Cardiac fibroblast (primary cell): ENCODE measurements at regions not wholly inside any gene's neighbourhood (a gene's known extent, or its start where the extent isn't known, plus 50 kb on each side); places are given as distances from the start of the nearest gene placed in this dataset.
A peak's percentile ranks its signal among the peaks of the same experiment; 100 is the strongest.

Experiments
- DNase-seq, 2 donors: peaks; one replicate each; pipeline versions ENCODE4 v3.0.0 to v3.0.0-alpha.2; 2010; ENCODE audit warnings: low read depth in 2 of 2
- H3K4me3 ChIP-seq, 2 donors: replicated peaks in 1 of 2; 1 replicate in 1 of 2; 2 replicates in 1 of 2; pipeline ENCODE4 v1.5.1; 2011; ENCODE audit warnings: low read depth in 2 of 2, low read length in 2 of 2, mild to moderate bottlenecking in 2 of 2, moderate library complexity in 1 of 2
- TF ChIP-seq, protein P1 (sequence below): IDR thresholded peaks from one replicate; pipeline ENCODE4 v1.5.1; 2011; ENCODE audit warnings: low read depth, mild to moderate bottlenecking, low read length, inconsistent platforms

DNA sequence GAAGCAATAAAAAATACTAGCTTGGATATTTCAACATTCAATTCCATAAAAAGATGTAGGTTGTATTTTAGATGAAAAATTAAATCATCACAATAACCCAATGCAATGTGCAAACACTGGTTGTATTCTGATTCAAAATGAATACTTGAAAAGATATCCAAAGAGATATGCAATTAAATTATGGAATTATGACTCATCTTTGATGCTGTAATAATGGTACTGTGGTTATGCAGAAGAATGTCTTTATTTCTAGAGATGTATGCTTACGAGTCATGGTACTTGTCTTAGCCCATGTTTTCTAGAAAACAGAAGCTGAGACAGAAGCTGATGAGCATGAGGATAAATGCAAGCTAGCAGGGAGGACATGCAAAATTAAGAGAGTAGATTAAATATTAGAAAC lies 1941.4 kb upstream of the NUDT12 start:
- TF ChIP-seq, protein P1, sequence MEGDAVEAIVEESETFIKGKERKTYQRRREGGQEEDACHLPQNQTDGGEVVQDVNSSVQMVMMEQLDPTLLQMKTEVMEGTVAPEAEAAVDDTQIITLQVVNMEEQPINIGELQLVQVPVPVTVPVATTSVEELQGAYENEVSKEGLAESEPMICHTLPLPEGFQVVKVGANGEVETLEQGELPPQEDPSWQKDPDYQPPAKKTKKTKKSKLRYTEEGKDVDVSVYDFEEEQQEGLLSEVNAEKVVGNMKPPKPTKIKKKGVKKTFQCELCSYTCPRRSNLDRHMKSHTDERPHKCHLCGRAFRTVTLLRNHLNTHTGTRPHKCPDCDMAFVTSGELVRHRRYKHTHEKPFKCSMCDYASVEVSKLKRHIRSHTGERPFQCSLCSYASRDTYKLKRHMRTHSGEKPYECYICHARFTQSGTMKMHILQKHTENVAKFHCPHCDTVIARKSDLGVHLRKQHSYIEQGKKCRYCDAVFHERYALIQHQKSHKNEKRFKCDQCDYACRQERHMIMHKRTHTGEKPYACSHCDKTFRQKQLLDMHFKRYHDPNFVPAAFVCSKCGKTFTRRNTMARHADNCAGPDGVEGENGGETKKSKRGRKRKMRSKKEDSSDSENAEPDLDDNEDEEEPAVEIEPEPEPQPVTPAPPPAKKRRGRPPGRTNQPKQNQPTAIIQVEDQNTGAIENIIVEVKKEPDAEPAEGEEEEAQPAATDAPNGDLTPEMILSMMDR = no peak
- H3K4me3 ChIP-seq = no peak overlapping the region
- peak; percentile 1 to 46 for DNase-seq

DNA sequence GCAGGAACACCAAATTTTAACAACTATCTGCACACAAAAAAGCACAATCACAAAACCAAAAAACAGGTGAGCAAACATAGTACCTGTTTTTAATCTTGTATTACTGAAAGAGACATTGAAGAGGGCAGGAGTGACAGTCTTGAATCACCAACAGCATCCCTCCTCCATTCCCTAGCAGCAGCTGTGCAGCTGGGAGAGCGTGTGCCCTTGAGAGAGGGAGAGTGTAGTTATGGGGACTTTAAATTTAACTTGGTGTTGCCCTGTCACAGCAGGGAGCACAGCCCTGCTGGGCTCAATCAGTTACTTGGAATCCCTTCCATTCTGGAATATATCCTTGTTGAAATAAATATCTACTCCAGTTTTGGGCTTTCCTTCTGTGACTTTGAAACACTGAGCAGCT lies 1938.7 kb upstream of the NUDT12 start:
- no peak for DNase-seq
- H3K4me3 ChIP-seq = no peak overlapping the region
- TF ChIP-seq, protein P1 = no peak

DNA sequence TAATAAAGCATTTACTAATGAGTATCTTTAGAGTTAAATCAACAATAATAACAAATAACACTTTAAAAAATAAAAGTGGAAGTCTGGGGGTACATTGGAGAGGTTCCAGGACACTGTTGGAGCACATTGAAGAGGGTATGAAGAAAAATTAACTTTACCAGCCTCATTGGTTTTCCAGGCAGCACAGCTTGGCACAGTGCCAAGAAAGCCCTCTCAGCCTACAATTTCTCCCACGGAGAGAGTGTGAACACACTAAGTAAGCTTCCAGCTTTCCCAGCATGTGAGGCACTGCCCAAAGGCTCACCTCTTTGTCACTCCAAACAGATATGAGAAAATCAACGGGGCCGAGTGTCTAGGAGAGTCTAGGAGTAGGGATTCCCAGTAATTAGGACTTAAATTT lies 1912.8 kb upstream of the NUDT12 start:
- no peak overlapping the region for H3K4me3 ChIP-seq
- TF ChIP-seq, protein P1 = no peak
- DNase-seq = no peak

DNA sequence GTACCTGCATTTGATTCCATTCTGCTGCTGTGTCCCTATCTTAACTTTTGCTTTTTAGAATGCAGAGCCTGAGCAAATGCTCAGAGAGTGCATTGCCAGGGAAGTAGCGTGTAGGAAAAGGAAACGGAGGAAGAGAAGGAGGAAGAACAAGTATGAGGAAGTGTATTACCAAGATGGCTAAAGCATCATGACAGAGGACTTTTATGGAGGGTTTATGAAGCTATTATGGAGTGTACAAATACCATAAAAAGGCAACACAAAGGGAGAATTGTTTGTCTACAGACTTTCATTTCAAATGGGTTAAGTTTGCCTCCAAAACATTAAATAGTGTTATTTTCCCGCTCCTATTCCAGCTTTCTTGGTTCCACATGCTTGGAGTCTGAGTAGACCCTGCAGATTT lies 1899.8 kb upstream of the NUDT12 start:
- H3K4me3 ChIP-seq = no peak overlapping the region
- no peak for DNase-seq
- TF ChIP-seq, protein P1 = no peak

DNA sequence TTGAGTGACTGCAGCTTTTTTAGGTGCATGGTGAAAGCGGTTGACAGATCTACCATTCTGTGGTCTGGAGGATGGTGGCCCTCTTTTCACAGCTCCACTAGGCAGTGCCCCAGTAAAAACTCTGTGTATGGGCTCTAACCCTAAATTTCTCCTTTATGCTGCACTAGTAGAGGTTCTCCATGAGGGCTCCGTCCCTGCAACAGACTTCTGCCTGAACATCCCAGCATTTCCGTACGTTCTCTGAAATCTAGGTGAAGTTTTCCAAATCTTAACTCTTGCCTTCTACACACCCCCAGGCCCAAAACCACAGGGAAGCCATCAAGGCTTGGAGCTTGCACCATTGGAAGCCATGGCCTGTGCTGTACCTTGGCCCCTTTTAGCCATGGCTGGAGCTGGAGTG lies 1898.1 kb upstream of the NUDT12 start:
- no peak for DNase-seq
- TF ChIP-seq, protein P1 = no peak
- no peak overlapping the region for H3K4me3 ChIP-seq

DNA sequence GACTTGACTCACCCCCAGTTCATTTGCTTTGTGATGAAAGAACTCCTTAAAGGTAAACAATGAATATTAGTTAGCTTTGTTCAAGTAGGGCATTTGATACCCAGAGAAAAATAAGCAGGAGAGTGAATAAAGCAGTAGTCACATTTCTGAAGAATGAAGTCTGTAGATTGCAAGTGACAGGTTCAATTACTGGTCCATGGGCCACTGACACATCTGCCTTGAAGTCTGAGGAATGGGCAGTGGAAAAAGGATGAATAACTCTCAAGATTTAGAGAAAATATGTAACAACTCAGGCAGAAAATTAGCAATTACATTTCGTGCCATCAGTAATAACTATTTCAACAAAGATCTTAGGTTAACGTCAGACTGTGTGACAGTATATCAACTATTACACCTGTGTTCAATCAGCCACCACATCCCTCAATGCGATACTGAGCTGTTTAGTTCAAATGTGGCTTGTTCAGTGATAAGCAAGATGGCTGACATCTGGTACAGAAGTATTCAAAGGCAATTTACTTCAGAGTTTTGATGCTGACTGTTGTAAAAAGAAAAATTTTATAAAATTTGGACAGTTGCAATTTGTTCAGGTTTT lies 1890.7 kb upstream of the NUDT12 start:
- DNase-seq = no peak
- TF ChIP-seq, protein P1 = no peak
- H3K4me3 ChIP-seq = no peak overlapping the region

DNA sequence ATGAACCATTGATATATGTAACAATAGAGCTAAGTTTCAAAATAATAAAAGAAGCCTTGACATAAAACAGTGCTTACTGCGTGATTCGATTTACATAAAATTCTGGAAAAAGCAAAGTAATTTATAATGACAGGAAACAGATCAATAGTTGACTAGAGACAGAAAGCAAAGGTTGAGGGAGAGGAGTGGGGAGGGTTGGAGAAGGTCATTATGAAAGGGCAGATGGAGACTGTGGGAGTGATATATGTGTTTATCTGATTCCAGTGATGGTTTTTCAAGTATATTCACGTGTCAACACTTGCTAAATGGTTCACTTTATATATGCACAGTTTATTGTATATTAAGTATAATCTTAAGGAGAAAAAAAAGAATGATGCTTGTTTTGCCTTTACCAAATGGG lies 1885.7 kb upstream of the NUDT12 start:
- no peak overlapping the region for H3K4me3 ChIP-seq
- DNase-seq = no peak
- TF ChIP-seq, protein P1 = no peak
